ENCODE measurements at regions not wholly inside any gene's neighbourhood (a gene's known extent, or its start where the extent isn't known, plus 50 kb on each side); places are given as distances from the start of the nearest gene placed in this dataset.

- TF ChIP-seq CTCF (IDR thresholded peaks at IDR 0.05) (no peak), POLR2A (IDR thresholded peaks at IDR 0.05) (no peak)
Observed at GRCh38 chr16:65375651-65376050, 253.8 kb upstream of the CDH11 start.
